Tibial artery (tissue), 4 donors: ENCODE measurements at regions not wholly inside any gene's neighbourhood (a gene's known extent, or its start where the extent isn't known, plus 50 kb on each side); places are given as distances from the start of the nearest gene placed in this dataset.

Experiments used
- DNase-seq, 2 donors: peaks; one replicate each; pipeline ENCODE4 v3.0.0-alpha.2; 2019
- H3K27ac ChIP-seq, 2 donors: fragments of 200-600 bp; sonication (generic) in 1 of 2; 1 replicate in 1 of 2; 2 replicates in 1 of 2; pipeline ENCODE4 v1.5.1; 2018 to 2019; ENCODE audit warnings: mild to moderate bottlenecking in 1 of 2
- H3K27me3 ChIP-seq, 2 donors: fragments of 200-600 bp; sonication (generic) in 1 of 2; one replicate each; pipeline versions ENCODE4 v1.5.1 to v1.6.0; 2016 to 2019
- H3K36me3 ChIP-seq, 3 donors: fragments of 200-600 bp; sonication (generic) in 2 of 3; one replicate each; pipeline ENCODE4 v1.5.1; 2016 to 2019; ENCODE audit warnings: mild to moderate bottlenecking in 2 of 3
- H3K4me1 ChIP-seq, 4 donors: fragments of 200-600 bp; sonication (generic) in 2 of 4; 1 replicate in 3 of 4; 2 replicates in 1 of 4; pipeline ENCODE4 v1.5.1; 2016 to 2019
- H3K4me3 ChIP-seq, 2 donors: fragments of 200-600 bp; sonication (generic) in 1 of 2; 1 replicate in 1 of 2; 2 replicates in 1 of 2; pipeline ENCODE4 v1.5.1; 2018 to 2019; ENCODE audit warnings: mild to moderate bottlenecking in 2 of 2
- H3K9me3 ChIP-seq, 3 donors: fragments of 200-600 bp; sonication (generic) in 1 of 3; one replicate each; pipeline ENCODE4 v1.5.1; 2016 to 2019
- intact Hi-C: fragments of 100-400 bp; cut with DNase I; formaldehyde crosslinking; loops from one replicate; pipeline ENCODE4 v1.15.0; 2023; ENCODE audit warnings: low total_unique reads
- TF ChIP-seq, protein P1 (sequence below), 2 experiments: fragments of 200-600 bp in 1 of 2; fragments of 450-650 bp in 1 of 2; IDR thresholded peaks; one replicate each; pipeline ENCODE4 v1.5.1; 2017 to 2019; ENCODE audit warnings: antibody characterized with exemption in 2 of 2, mild to moderate bottlenecking in 1 of 2, moderate library complexity in 1 of 2

DNA sequence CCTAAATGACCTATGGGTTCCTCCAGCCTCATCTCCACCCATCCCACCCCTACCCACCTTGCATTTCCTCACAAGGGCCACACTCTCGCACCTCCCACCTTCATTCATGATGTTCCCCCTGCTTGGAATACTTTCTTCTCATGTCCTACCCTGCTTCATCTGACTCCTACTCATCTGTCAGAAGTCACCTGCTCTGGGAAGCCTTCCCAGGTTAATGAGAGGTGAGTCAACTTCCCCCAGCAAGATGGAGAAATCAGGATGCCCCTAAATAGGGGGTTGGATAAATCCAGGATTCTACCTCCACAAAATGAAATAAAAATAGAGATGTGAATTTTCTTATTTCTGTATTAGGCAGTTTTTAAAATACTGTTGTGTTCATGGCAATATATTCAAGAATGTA lies 51.0 kb upstream of the WSB1 start:
- Histone ChIP-seq H3K4me3 (no peak overlapping the region), H3K36me3 (no peaks in the 10 kb centered on the region), H3K9me3 (no peaks in the 10 kb centered on the region), H3K4me1 (peaks cover 6 to 79% (median 62%) of the 10 kb centered on the region in 4 donors), H3K27ac (peak overlapping the region; percentile 93 to 96), H3K27me3 (no peaks in the 10 kb centered on the region)
- TF ChIP-seq, protein P1, sequence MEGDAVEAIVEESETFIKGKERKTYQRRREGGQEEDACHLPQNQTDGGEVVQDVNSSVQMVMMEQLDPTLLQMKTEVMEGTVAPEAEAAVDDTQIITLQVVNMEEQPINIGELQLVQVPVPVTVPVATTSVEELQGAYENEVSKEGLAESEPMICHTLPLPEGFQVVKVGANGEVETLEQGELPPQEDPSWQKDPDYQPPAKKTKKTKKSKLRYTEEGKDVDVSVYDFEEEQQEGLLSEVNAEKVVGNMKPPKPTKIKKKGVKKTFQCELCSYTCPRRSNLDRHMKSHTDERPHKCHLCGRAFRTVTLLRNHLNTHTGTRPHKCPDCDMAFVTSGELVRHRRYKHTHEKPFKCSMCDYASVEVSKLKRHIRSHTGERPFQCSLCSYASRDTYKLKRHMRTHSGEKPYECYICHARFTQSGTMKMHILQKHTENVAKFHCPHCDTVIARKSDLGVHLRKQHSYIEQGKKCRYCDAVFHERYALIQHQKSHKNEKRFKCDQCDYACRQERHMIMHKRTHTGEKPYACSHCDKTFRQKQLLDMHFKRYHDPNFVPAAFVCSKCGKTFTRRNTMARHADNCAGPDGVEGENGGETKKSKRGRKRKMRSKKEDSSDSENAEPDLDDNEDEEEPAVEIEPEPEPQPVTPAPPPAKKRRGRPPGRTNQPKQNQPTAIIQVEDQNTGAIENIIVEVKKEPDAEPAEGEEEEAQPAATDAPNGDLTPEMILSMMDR (IDR thresholded peaks at IDR 0.05), result no peak
- intact Hi-C loops, result loop anchor here (10.0 kb wide), 1 partner anchor 252 kb away; no protein-coding TSS in a partner anchor
- no peak for DNase-seq

DNA sequence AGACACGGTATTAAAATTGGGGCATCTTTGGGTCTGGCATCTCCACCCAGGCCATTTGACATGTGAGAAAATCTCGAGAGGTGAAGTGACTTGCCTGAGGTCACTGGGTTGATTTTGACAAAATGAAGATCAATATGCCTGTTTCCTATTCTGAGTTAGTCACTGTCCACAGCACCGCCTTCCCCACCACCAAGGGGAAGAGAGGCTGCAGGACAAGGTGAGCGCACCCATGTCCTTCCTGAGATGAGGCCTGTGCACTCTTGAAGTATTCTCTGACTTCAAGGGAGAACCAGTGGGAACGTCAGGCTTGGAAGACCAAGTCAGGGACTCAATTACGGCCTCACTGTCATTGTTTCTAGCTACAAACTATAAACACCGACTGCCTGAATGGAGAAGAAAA lies 49.9 kb upstream of the WSB1 start:
- no peaks in the 10 kb centered on the region for H3K9me3 ChIP-seq
- H3K27me3 ChIP-seq, result no peaks in the 10 kb centered on the region
- intact Hi-C loops, result loop anchor here (2.0 to 10.0 kb wide), 2 partner anchors 89 to 251 kb away; no protein-coding TSS in a partner anchor
- no peaks in the 10 kb centered on the region for H3K36me3 ChIP-seq
- peak overlapping the region; percentile 93 to 96 for H3K27ac ChIP-seq
- TF ChIP-seq, protein P1 (IDR thresholded peaks at IDR 0.05), result no peak
- no peak for DNase-seq
- H3K4me3 ChIP-seq, result no peak overlapping the region
- H3K4me1 ChIP-seq, result peaks cover 6 to 90% (median 63%) of the 10 kb centered on the region in 4 donors
